Smooth muscle cell (in vitro differentiated cells): ENCODE measurements at regions not wholly inside any gene's neighbourhood (a gene's known extent, or its start where the extent isn't known, plus 50 kb on each side); places are given as distances from the start of the nearest gene placed in this dataset.

Experiments used
- DNase-seq: peaks from one replicate; lab custom pipeline; 2025; ENCODE audit not compliant: unreplicated experiment; lab: John Stamatoyannopoulos, UW
- H2AFZ ChIP-seq: fragments of 200-600 bp; sonication (generic); 2 replicates; pipeline ENCODE4 v1.6.0; 2016; ENCODE audit warnings: antibody characterized with exemption, low read depth, mild to moderate bottlenecking
- H3F3A ChIP-seq: fragments of 200-600 bp; sonication (generic); 2 replicates; pipeline ENCODE4 v1.6.0; 2017; ENCODE audit warnings: antibody characterized with exemption, low read depth
- H3K27ac ChIP-seq: fragments of 200-600 bp; sonication (generic); 2 replicates; pipeline ENCODE4 v1.5.1; 2016; ENCODE audit warnings: low read depth, mild to moderate bottlenecking
- H3K27me3 ChIP-seq: fragments of 200-600 bp; sonication (generic); 2 replicates; pipeline ENCODE4 v1.6.1; 2016; ENCODE audit warnings: low read depth, mild to moderate bottlenecking
- H3K36me3 ChIP-seq: fragments of 200-600 bp; sonication (generic); 2 replicates; pipeline ENCODE4 v1.5.1; 2016; ENCODE audit warnings: low read depth
- H3K4me1 ChIP-seq: fragments of 200-600 bp; sonication (generic); 2 replicates; pipeline ENCODE4 v1.5.1; 2016; ENCODE audit warnings: low read depth
- H3K4me2 ChIP-seq: fragments of 200-600 bp; sonication (generic); 2 replicates; pipeline ENCODE4 v1.6.0; 2016; ENCODE audit warnings: mild to moderate bottlenecking
- H3K4me3 ChIP-seq: fragments of 200-600 bp; sonication (generic); 2 replicates; pipeline ENCODE4 v1.5.1; 2016; ENCODE audit warnings: mild to moderate bottlenecking
- H3K79me2 ChIP-seq: fragments of 200-600 bp; sonication (generic); 2 replicates; pipeline ENCODE4 v1.6.0; 2016; ENCODE audit warnings: low read depth, mild to moderate bottlenecking
- H3K9ac ChIP-seq: fragments of 200-600 bp; sonication (generic); 2 replicates; pipeline ENCODE4 v1.6.0; 2016; ENCODE audit warnings: low read depth
- H3K9me3 ChIP-seq: fragments of 200-600 bp; sonication (generic); replicated peaks from 2 replicates; pipeline ENCODE4 v1.5.1; 2016; ENCODE audit warnings: low read depth
- H4K20me1 ChIP-seq: fragments of 200-600 bp; sonication (generic); 2 replicates; pipeline ENCODE4 v1.6.0; 2016; ENCODE audit warnings: low read depth
- CTCF ChIP-seq: fragments of 200-600 bp; sonication (generic); IDR thresholded peaks from 2 replicates; pipeline ENCODE4 v1.5.1; 2017; ENCODE audit warnings: borderline replicate concordance, mild to moderate bottlenecking, antibody characterized with exemption; ENCODE audit not compliant: insufficient read depth, poor library complexity, severe bottlenecking
- WGBS: methylation state at CpG from one replicate; pipeline ENCODE4 v1.1.7; 2016; ENCODE audit warnings: low lambda C conversion rate; 5-methylcytosine and 5-hydroxymethylcytosine counted together

DNA sequence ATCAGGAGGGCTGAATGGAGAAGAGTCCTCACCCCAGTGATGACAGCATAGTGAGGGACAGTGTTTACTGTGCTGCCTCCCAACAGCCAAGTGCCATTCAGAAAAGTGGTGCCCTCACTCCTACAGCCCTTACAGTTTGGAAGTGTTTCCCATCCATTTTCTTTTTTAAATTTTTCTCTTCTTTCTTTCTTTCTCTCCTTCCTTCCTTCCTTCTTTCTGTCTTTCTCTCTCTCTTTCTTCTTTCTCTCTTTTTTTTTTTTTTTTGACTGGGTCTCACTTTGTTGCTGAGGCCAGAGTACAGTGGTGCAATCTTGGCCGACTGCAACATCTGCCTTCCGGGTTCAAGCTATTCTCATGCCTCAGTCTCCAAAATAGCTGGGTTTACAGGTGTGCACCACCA is 755.3 kb downstream of the UQCRFS1 start:
- Histone ChIP-seq H2AFZ (no peak overlapping the region), H3K4me1 (no peaks in the 10 kb centered on the region), H3K27ac (no peak overlapping the region), H3K36me3 (no peaks in the 10 kb centered on the region), H3K79me2 (no peaks in the 10 kb centered on the region), H3K4me2 (no peak overlapping the region), H3F3A (no peaks in the 10 kb centered on the region), H4K20me1 (no peaks in the 10 kb centered on the region), H3K4me3 (no peak overlapping the region), H3K9me3 (no peaks in the 10 kb centered on the region), H3K27me3 (no peaks in the 10 kb centered on the region), H3K9ac (no peak overlapping the region)
- no peak for DNase-seq
- 97% methylated on average over 2 of the region's 2 CpGs for WGBS
- no peak for TF ChIP-seq CTCF

DNA sequence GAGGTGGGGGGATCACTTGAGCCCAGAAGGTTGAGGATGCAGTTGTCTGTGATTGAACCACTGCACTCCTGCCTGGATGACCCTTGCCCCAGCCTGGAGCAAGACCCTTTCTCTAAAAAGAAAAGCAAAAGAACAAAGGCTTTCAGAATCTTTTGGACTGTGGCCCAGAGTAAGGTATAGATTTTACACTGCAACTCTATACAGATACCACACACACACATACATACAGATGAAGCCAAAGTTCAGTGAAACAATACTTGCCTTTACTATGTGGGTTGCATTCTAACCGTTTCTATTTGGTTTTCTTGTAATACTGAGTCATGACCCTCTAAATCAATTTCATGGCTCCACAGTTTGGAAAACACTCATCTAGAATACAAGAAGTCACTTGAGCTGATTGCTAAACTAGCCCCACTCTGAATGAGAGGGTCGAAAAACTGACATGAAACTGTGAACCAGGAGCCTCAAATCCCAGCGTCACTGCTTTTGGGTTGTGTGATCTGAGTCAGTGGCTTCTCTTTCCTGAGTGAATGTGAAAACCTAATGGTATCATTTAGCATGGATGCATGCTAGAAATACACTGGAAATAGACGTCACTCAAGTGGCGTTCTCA is 756.1 kb downstream of the UQCRFS1 start:
- Histone ChIP-seq H3K79me2 (no peaks in the 10 kb centered on the region), H2AFZ (no peak overlapping the region), H4K20me1 (no peaks in the 10 kb centered on the region), H3K27ac (no peak overlapping the region), H3K4me3 (no peak overlapping the region), H3K4me1 (no peaks in the 10 kb centered on the region), H3K36me3 (no peaks in the 10 kb centered on the region), H3F3A (no peaks in the 10 kb centered on the region), H3K9me3 (no peaks in the 10 kb centered on the region), H3K4me2 (no peak overlapping the region), H3K9ac (no peak overlapping the region), H3K27me3 (no peaks in the 10 kb centered on the region)
- no peak for DNase-seq
- WGBS: 85% methylated on average over 5 of the region's 5 CpGs
- no peak for TF ChIP-seq CTCF

GRCh38 chr19:28456252-28456651 is 756.7 kb downstream of the UQCRFS1 start:
- no peaks in the 10 kb centered on the region for H3F3A ChIP-seq

More at GRCh38 chr19:28456252-28456651, 756.7 kb downstream of the UQCRFS1 start:
- Histone ChIP-seq H3K4me2 (no peak overlapping the region), H3K27ac (no peak overlapping the region), H3K36me3 (no peaks in the 10 kb centered on the region), H3K9me3 (no peaks in the 10 kb centered on the region), H3K9ac (no peak overlapping the region), H3K4me3 (no peak overlapping the region), H2AFZ (no peak overlapping the region), H3K27me3 (no peaks in the 10 kb centered on the region), H3K4me1 (no peaks in the 10 kb centered on the region), H4K20me1 (no peaks in the 10 kb centered on the region), H3K79me2 (no peaks in the 10 kb centered on the region)
- DNase-seq: no peak
- TF ChIP-seq CTCF: no peak
- whole genome bisulfite sequencing: 72% methylated on average over 4 of the region's 4 CpGs
